ENCODE measurements at regions not wholly inside any gene's neighbourhood (a gene's known extent, or its start where the extent isn't known, plus 50 kb on each side); places are given as distances from the start of the nearest gene placed in this dataset.

DNA sequence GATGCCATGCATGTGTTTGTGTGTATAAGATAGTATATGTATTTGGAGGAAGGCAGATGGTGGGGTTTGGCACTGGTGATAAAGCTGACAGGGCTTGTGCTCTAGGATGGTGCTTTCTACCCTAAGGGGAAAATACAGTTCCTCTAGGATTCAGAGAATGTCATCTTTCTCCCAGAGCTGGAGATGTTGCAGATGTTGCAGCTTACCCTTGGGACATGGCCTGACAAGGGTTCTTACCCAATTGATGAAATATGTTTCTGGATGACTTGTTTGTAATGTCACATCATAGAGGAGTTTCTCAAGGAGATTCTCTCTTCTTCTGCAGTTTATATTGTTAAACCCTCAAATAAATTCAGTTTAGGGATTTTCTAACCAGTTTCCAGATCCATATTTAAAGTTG, 52.5 kb upstream of the PITX2 start:
- no peak for DNase-seq

- DNase-seq = no peak
Measured at GRCh38 chr4:110676241-110676640, 53.4 kb upstream of the PITX2 start.

DNA sequence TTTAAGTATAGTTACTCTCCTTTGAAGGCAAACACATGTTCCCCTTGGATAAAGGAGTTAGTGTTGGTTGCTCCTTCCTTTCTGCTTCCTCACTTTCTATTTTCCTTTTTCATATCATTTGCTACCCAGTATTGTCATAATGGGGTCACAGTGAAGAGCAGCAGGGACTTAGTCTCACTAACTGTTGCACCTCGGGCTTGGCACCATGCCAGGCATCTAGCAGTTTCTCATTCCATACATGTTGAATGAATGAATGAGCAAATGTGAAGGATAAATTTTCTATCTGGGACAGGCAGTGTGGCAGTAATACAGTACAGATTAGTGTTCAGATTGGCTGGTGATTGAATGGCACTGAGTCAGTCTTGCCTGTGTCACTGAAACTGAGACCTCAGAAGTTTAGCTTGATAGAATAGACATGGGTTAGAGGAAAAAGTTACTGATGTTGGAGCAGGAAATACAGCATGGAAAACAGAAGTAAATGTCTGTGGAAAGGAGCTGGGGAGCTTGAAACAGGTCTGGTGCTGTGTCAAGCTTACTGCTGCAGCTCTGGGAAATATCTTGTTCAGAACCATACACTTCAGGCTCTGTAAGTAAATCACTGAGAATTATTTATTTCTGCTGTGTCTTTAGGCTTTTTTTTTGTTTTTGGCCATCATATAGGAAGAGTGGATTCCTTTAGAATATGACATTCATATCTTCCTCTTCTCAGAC, 55.8 kb upstream of the PITX2 start:
- no peak for DNase-seq

- DNase-seq = no peak
Measured at GRCh38 chr4:110680265-110680664, 57.4 kb upstream of the PITX2 start.

DNA sequence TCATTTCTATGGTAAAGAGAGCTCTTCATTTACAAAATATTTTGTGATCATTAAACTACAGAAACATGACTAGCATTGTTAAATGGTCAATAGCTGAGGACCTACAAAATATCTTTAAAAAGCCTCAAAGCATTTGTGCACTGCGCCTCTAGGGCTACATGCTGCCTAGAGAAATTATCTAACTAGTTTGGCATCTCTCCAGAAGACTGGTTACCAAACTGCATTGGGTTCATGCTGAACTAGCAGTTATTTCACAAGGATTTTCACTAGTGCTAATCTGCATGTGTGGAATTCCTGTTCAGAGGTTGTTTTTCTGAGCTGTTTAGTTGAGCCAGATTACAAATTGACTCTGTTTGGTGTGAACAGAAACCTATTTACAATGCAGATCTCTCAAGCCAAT, 58.5 kb upstream of the PITX2 start:
- DNase-seq = no peak

- no peak for DNase-seq
Measured at GRCh38 chr4:110682311-110682710, 59.4 kb upstream of the PITX2 start.

DNA sequence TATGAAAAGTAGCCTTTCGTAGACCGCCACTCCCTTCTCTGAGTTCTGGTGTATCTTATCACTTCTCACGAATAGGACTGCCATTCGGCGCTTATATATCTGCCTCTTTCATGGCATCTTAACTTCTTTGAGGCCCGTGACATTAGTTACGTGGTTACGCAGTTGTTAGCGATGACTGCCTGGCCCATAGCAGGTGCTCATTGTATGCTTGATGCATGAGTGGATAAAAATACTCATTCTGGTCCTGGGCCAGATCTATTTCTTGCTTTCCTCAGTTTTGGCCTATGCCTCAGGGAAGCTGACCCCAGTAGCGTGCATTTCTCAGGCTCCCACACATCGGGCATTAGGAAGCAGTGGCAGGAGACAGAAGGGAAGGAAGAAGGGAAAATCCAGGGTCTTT, 60.7 kb upstream of the PITX2 start:
- DNase-seq = no peak

DNA sequence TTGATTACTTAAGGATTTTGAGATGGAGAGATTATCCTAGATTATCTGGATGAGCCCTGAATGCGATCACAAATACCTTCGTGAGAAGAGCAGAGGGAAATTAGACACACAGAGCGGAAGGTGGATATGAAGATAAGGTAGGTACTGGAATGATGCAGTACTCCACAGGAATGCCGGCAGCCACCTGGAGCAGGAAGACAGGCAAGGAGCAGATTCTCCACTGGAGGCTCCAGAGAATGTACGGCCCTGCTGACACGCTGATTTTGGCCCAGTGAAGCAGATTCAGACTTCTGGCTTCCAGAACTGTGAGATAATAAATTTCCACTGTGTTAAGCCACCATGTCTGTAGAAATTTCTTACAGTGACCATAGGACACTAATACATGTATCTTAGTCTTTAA, 79.4 kb upstream of the PITX2 start:
- no peak for DNase-seq

GRCh38 chr4:110704748-110705439, 82.0 kb upstream of the PITX2 start:
- no peak for DNase-seq

GRCh38 chr4:110705440-110705782, 82.5 kb upstream of the PITX2 start:
- no peak for DNase-seq

GRCh38 chr4:110710070-110710469, 87.2 kb upstream of the PITX2 start:
- DNase-seq = no peak

DNA sequence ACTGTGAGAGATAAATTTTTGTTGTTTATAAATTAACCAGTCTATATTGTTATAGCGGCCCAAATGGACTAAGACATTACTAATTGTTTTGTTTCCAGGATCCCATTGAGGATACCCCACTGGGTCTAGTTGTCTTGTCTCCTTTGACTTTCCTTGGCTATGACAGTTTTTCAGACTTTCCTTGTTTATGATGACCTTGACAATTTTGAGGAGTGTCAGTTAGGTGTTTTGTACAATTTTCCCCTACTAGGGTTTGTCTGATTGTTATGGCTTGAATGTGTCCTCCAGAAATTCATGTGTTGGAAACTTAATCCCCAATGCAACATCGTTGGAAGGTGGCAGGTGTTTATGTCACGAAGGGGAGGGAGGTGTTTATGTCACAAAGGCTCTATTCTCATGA, 89.6 kb upstream of the PITX2 start:
- no peak for DNase-seq

DNA sequence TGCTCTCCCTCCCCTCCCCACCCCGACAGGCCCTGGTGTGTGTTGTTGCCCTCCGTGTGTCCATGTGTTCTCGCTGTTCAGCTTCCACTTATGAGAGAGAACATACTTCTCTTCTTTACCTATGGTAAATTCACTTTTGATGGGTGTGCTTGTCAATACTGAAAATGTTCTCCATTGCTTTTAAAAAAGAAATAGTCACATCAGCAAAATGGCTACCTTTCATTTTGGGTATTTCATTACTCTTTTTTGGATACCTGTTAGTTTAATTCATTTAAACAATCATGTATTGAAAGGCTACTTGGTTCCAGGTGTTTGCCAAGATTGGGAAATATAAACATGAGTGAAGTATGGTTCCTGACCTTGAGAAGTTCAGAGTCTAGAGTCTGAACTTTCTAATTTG, 107.4 kb upstream of the PITX2 start:
- DNase-seq = no peak

- DNase-seq = no peak
Measured at GRCh38 chr4:110733901-110734300, 111.0 kb upstream of the PITX2 start.

GRCh38 chr4:110735686-110736085, 112.8 kb upstream of the PITX2 start:
- no peak for DNase-seq

- DNase-seq = no peak
Measured at GRCh38 chr4:110737931-110738330, 115.1 kb upstream of the PITX2 start.

DNA sequence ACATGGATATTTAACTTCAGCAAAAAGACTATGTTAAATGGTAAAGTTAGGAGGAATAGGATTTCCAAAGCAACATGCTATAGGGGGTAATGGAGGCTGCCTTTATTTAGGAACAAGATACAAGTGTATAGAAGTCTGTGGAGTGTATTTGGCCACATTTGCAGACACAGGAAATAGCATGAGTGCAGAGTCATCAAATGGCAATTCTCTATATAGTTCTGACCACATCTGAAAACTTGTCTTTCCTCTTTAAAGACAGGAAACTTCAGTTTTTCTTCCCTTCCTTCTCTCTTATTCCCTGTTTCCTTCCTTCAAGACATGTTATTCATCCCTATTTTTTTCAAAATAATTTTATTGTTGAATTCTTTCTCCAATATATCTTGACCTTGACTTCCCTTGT, 119.3 kb upstream of the PITX2 start:
- no peak for DNase-seq

DNA sequence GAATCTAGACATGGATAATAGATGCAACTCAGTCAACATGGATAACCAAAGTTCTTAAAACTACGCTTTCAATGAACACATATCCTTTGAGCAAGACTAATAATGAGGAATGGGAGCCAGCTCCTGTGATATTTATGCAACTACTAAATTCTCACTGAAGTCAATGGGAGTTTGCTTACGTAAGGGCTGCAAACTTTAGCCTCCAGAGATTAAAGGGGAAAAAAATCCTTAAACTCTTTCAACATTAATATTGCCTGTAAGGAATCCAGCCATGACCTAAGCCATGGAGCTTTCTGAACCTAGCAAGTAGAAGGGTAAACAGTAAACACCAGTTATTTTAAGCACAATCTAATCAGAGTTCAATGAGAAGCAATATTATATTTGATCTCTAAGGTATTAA, 125.2 kb upstream of the PITX2 start:
- DNase-seq = no peak

- DNase-seq = no peak
Measured at GRCh38 chr4:110751183-110751582, 128.3 kb upstream of the PITX2 start.

DNA sequence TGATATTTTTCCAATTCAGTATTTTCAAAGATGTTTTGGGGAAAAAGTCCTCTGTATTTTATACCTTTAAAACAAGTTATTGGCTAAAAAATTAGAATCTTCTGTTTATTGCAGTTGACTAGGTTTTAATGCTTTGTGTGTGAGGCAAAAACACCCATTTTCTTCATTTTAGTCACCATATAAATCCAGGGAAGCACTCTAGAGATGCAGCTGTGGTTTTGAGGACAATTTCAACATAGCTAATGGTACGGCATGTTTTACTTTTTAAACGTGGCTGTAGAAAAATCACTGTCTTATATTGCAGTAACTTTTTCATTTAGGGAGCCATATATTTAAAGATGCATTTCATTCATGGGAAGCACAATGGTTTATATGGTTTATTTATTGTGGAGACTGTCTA, 129.1 kb upstream of the PITX2 start:
- no peak for DNase-seq

DNA sequence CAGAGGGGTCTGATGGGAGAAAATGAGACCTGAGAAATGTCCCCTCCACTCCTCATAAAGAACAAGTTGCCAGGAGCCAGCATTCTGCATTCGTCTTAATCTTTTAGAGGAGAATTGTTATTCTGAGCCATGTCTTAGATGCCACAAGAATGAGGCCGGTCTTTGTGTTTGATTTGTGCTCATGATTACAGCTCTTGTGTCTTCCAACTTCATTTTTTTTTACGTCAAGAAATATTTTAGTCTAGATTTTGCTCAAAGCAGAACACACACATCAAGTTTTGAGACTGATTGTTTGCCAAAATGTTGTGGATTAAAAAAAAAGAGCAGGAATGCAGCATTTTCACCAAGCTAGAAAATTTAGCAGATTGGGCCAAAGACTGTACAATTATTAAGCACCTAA, 130.6 kb upstream of the PITX2 start:
- DNase-seq = no peak

- DNase-seq = no peak
Measured at GRCh38 chr4:110754716-110755115, 131.8 kb upstream of the PITX2 start.

DNA sequence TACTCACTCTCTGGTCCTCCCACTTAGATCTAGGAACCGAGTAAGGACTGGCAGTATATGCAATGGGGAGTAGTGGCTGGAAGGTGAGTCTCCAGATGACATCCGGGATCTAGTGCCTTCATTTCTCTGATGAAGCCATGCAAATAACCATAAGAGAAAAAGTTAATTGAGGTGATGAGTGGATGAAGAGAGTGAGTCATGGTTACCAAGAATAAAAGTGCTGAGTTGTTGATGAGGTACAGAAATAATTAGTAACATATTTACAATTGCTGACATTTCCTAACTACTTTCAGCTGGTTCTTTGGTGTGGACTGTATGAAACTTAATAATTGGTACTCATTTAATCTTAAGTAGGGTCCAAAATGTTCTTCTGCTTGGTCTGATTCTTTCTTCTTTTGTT, 146.7 kb upstream of the PITX2 start:
- DNase-seq = no peak

DNA sequence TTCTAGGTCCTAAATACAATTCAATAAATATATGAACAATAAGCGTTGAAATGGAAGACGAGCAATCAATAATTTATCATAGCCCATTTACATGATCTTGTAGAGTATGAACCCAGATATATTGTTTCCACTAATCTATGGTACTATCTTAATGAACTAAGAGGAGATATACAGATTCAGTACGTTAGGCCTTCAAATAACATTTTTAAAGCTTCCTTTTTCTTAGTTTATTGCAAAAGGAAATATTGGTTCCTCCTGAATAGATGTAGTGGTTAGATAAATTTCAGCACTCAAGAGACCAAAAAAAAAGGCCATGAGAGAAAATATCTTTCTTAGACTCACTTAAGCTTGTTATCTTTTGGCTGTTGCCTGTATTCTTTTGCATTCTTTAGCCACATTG, 147.5 kb upstream of the PITX2 start:
- DNase-seq = no peak

DNA sequence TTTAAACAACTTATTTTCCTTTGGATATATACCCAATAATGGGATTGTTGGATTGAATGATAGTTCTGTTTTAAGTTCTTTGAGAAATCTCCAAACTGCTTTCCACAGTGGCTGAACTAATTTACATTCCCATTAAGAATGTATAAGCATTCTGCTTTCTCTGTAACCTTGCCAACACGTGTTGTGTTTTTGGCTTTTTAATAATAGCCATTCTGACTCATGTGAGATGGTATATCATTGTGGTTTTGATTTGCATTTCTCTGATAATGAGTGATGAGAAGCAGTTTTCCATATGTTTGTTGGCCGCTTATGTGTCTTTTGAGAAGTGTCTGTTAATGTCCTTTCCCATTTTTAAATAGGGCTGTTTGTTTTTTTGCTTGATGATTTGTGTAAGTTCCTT, 155.6 kb upstream of the PITX2 start:
- no peak for DNase-seq

All from CD4-positive, alpha-beta T cell treated with Interleukin-17A for 4 hours (primary cell).